Astrocyte (in vitro differentiated cells and primary cell): ENCODE measurements at regions not wholly inside any gene's neighbourhood (a gene's known extent, or its start where the extent isn't known, plus 50 kb on each side); places are given as distances from the start of the nearest gene placed in this dataset.

Experiments
- DNase-seq: peaks from one replicate; pipeline ENCODE4 v3.0.0-alpha.2; 2010; ENCODE audit warnings: low read depth
- FAIRE-seq: peaks from 2 replicates; lab custom pipeline; 2011; peaks lifted over from hg19 to GRCh38; lab: Jason Lieb, UNC
- H2AFZ ChIP-seq: 2 replicates; pipeline ENCODE4 v1.6.0; 2012; ENCODE audit warnings: low read depth, low read length, inconsistent platforms
- H3K27ac ChIP-seq: 2 replicates; pipeline ENCODE4 v1.5.1; 2011; ENCODE audit warnings: low read depth, low read length, inconsistent platforms
- H3K27me3 ChIP-seq: 2 replicates; pipeline ENCODE4 v1.6.0; 2011; ENCODE audit warnings: low read length, inconsistent platforms; ENCODE audit not compliant: insufficient read depth
- H3K36me3 ChIP-seq: 2 replicates; pipeline ENCODE4 v1.5.1; 2011; ENCODE audit warnings: low read length, inconsistent platforms; ENCODE audit not compliant: insufficient read depth
- H3K4me1 ChIP-seq: 2 replicates; pipeline ENCODE4 v1.5.1; 2011; ENCODE audit warnings: low read length, inconsistent platforms; ENCODE audit not compliant: insufficient read depth
- H3K4me2 ChIP-seq: 2 replicates; pipeline ENCODE4 v1.6.0; 2012; ENCODE audit warnings: low read length, inconsistent platforms
- H3K4me3 ChIP-seq: 2 replicates; pipeline ENCODE4 v1.5.1; 2011; ENCODE audit warnings: low read depth, mild to moderate bottlenecking, low read length, inconsistent platforms; ENCODE audit not compliant: insufficient read depth
- H3K79me2 ChIP-seq: 2 replicates; pipeline ENCODE4 v1.6.0; 2012; ENCODE audit warnings: mild to moderate bottlenecking, low read length, inconsistent platforms; ENCODE audit not compliant: insufficient read depth
- H3K9ac ChIP-seq: 2 replicates; pipeline ENCODE4 v1.6.0; 2012; ENCODE audit warnings: mild to moderate bottlenecking, low read length, inconsistent platforms
- H3K9me3 ChIP-seq: 2 replicates; pipeline ENCODE4 v1.5.1; 2012; ENCODE audit warnings: low read depth, mild to moderate bottlenecking, low read length, inconsistent platforms; ENCODE audit not compliant: insufficient read depth
- H4K20me1 ChIP-seq: 2 replicates; pipeline ENCODE4 v1.6.0; 2012; ENCODE audit warnings: low read length, inconsistent platforms; ENCODE audit not compliant: insufficient read depth
- H3K27ac Mint-ChIP-seq: one replicate; pipeline ENCODE4 v1.8.0; 2021; ENCODE audit warnings: mild to moderate bottlenecking, mixed read lengths; ENCODE audit not compliant: unreplicated experiment
- H3K27me3 Mint-ChIP-seq: one replicate; pipeline ENCODE4 v1.8.0; 2021; ENCODE audit warnings: low read depth, mixed read lengths; ENCODE audit not compliant: unreplicated experiment
- H3K36me3 Mint-ChIP-seq: one replicate; pipeline ENCODE4 v1.8.0; 2021; ENCODE audit warnings: low read depth, mixed read lengths; ENCODE audit not compliant: unreplicated experiment
- H3K4me1 Mint-ChIP-seq: one replicate; pipeline ENCODE4 v1.8.0; 2021; ENCODE audit warnings: low read depth, mixed read lengths; ENCODE audit not compliant: unreplicated experiment
- H3K4me3 Mint-ChIP-seq: one replicate; pipeline ENCODE4 v1.8.0; 2021; ENCODE audit warnings: mild to moderate bottlenecking, moderate library complexity, mixed read lengths; ENCODE audit not compliant: unreplicated experiment
- H3K9me3 Mint-ChIP-seq: one replicate; pipeline ENCODE4 v1.8.0; 2021; ENCODE audit warnings: mild to moderate bottlenecking, mixed read lengths; ENCODE audit not compliant: unreplicated experiment
- EZH2 ChIP-seq: IDR thresholded peaks from 2 replicates; pipeline ENCODE4 v1.6.1; 2012; ENCODE audit warnings: mild to moderate bottlenecking, low read length, inconsistent platforms; ENCODE audit not compliant: insufficient read depth
- TF ChIP-seq, protein P1 (sequence below): IDR thresholded peaks from 2 replicates; pipeline ENCODE4 v1.5.1; 2011; ENCODE audit warnings: low read depth, mild to moderate bottlenecking, inconsistent platforms, low read length, moderate library complexity; ENCODE audit not compliant: insufficient read depth

DNA sequence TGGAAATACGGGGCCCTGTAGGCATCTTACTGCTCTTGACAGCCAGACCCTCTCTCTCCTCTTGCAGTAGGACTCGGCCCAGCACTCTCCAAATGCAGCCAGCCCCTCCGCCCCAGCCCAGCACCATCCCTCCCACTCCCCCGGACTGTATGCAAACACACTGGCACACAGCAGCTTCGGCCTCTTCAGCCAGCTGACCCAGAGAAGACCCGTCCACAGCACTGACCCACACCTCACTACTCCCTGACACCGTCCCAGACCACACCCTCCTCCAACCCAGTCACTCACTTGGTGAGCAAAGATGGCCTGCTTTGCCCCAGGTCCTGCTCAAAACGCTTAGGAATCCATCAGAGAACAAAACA is 164.6 kb downstream of the IGLL1 start:
- no peak for FAIRE-seq
- Histone ChIP-seq H3K9me3 (no peaks in the 10 kb centered on the region), H3K36me3 (no peaks in the 10 kb centered on the region), H4K20me1 (no peaks in the 10 kb centered on the region), H3K4me1 (no peaks in the 10 kb centered on the region), H3K4me2 (no peak overlapping the region), H3K27me3 (no peaks in the 10 kb centered on the region), H2AFZ (no peak overlapping the region), H3K79me2 (no peaks in the 10 kb centered on the region), H3K27ac (no peak overlapping the region), H3K4me3 (no peak overlapping the region), H3K9ac (no peak overlapping the region)
- peaks cover 15% of the 10 kb centered on the region for H3K27me3 Mint-ChIP-seq
- no peak for DNase-seq
- no peak overlapping the region for H3K4me3 Mint-ChIP-seq
- peaks cover 33% of the 10 kb centered on the region for H3K4me1 Mint-ChIP-seq
- H3K9me3 Mint-ChIP-seq, result peaks cover 2% of the 10 kb centered on the region
- TF ChIP-seq, protein P1, sequence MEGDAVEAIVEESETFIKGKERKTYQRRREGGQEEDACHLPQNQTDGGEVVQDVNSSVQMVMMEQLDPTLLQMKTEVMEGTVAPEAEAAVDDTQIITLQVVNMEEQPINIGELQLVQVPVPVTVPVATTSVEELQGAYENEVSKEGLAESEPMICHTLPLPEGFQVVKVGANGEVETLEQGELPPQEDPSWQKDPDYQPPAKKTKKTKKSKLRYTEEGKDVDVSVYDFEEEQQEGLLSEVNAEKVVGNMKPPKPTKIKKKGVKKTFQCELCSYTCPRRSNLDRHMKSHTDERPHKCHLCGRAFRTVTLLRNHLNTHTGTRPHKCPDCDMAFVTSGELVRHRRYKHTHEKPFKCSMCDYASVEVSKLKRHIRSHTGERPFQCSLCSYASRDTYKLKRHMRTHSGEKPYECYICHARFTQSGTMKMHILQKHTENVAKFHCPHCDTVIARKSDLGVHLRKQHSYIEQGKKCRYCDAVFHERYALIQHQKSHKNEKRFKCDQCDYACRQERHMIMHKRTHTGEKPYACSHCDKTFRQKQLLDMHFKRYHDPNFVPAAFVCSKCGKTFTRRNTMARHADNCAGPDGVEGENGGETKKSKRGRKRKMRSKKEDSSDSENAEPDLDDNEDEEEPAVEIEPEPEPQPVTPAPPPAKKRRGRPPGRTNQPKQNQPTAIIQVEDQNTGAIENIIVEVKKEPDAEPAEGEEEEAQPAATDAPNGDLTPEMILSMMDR, result no peak
- TF ChIP-seq EZH2, result no peak
- no peaks in the 10 kb centered on the region for H3K36me3 Mint-ChIP-seq
- H3K27ac Mint-ChIP-seq, result no peak overlapping the region

DNA sequence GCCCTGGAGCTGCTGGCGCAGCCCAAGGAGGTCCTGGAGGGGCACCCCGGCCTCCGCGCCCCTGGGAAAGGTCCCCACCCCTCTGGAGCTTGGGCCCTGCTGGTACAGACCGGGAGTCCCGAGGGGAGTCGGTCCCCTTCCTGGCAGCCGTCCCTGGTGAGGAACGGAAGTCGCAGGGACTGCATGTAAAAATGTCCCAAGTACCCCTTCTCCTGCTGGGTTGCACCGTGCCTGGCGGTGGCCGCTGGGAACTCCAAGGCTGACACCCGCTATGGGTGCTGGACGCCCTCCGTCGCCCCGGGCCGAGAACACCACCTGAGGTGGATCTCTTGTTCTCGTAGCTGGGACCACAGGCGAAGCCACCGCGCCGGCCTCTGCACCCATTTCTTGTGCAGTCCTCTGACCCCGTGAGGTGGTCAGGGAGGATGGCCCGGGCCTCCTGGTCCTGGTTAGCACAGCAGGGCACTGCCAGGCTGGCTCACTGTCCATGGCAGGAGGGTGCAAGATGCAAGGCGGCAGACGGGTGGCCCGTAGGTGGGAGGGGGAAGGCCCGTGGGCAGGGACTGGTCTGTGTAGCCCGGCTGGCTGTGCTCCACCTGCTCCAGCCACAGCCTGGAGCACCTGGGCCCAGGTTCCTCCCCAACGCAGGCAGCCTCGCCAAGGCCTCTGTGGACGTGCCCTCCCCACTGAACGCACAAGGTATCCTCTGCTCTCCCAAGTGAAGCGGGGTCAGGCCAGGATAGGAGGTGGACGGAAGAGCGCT is 165.2 kb downstream of the IGLL1 start:
- no peak for DNase-seq
- FAIRE-seq, result no peak
- H3K27ac ChIP-seq, result no peak overlapping the region
- no peak overlapping the region for H3K27ac Mint-ChIP-seq
- H3K36me3 ChIP-seq, result no peaks in the 10 kb centered on the region
- H3K4me3 ChIP-seq, result no peak overlapping the region
- H3K9me3 Mint-ChIP-seq, result peaks cover 2% of the 10 kb centered on the region
- H2AFZ ChIP-seq, result no peak overlapping the region
- H4K20me1 ChIP-seq, result no peaks in the 10 kb centered on the region
- H3K27me3 Mint-ChIP-seq, result peaks cover 16% of the 10 kb centered on the region
- H3K4me1 Mint-ChIP-seq, result peaks cover 33% of the 10 kb centered on the region
- no peak overlapping the region for H3K4me2 ChIP-seq
- TF ChIP-seq, protein P1, result no peak
- no peak for TF ChIP-seq EZH2
- H3K9me3 ChIP-seq, result no peaks in the 10 kb centered on the region
- no peak overlapping the region for H3K9ac ChIP-seq
- no peaks in the 10 kb centered on the region for H3K36me3 Mint-ChIP-seq
- H3K79me2 ChIP-seq, result no peaks in the 10 kb centered on the region
- H3K27me3 ChIP-seq, result no peaks in the 10 kb centered on the region
- no peak overlapping the region for H3K4me3 Mint-ChIP-seq
- H3K4me1 ChIP-seq, result no peaks in the 10 kb centered on the region

DNA sequence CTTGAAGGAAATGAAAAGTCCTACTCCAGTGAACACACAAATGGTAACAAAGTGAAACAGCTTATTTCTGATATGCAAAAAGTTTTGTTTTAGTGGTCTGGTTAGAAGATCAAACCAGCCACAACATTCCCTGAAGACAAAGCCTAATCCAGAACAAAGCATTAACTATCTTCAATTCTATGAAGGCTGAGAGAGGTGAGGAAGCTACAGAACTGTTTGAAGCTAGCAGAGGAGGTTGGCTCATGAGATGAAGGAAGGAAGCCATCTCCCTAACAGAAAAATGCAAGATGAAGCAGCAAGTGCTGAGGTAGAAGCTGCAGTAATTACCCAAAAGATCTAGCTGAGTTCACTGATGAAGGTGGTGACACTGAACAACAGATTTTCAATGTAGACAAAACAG is 168.4 kb downstream of the IGLL1 start:
- Histone ChIP-seq H3K79me2 (no peaks in the 10 kb centered on the region), H3K36me3 (no peaks in the 10 kb centered on the region), H3K27ac (no peak overlapping the region), H3K9ac (no peak overlapping the region), H3K4me1 (no peaks in the 10 kb centered on the region), H2AFZ (no peak overlapping the region), H3K4me3 (no peak overlapping the region), H3K9me3 (no peaks in the 10 kb centered on the region), H3K4me2 (no peak overlapping the region), H4K20me1 (no peaks in the 10 kb centered on the region), H3K27me3 (no peaks in the 10 kb centered on the region)
- H3K9me3 Mint-ChIP-seq, result peaks cover 2% of the 10 kb centered on the region
- no peak for DNase-seq
- H3K36me3 Mint-ChIP-seq, result no peaks in the 10 kb centered on the region
- TF ChIP-seq, protein P1, result no peak
- no peak for TF ChIP-seq EZH2
- H3K27me3 Mint-ChIP-seq, result peaks cover 25% of the 10 kb centered on the region
- no peak for FAIRE-seq
- H3K4me1 Mint-ChIP-seq, result peaks cover 7% of the 10 kb centered on the region
- H3K27ac Mint-ChIP-seq, result no peak overlapping the region
- no peak overlapping the region for H3K4me3 Mint-ChIP-seq
